ENCODE measurements at regions not wholly inside any gene's neighbourhood (a gene's known extent, or its start where the extent isn't known, plus 50 kb on each side); places are given as distances from the start of the nearest gene placed in this dataset.

GRCh38 chr3:139286241-139286640 lies 57.6 kb upstream of the MRPS22 start:
- DNase-seq, result no peak

GRCh38 chr3:139286825-139287224 lies 57.0 kb upstream of the MRPS22 start:
- no peak for DNase-seq

GRCh38 chr3:139287557-139287956 lies 56.3 kb upstream of the MRPS22 start:
- no peak for DNase-seq

GRCh38 chr3:139288266-139288821 lies 55.5 kb upstream of the MRPS22 start:
- DNase-seq, result no peak

- DNase-seq, result no peak
These were observed 53.8 kb upstream of the MRPS22 start for GRCh38 chr3:139289860-139290524.

GRCh38 chr3:139291276-139292051 lies 52.4 kb upstream of the MRPS22 start:
- no peak for DNase-seq

GRCh38 chr3:139292192-139292591 lies 51.6 kb upstream of the MRPS22 start:
- DNase-seq, result no peak

GRCh38 chr3:139292711-139293664 lies 50.8 kb upstream of the MRPS22 start:
- no peak for DNase-seq

- DNase-seq, result no peak
These were observed 50.2 kb upstream of the MRPS22 start for GRCh38 chr3:139293665-139294023.
